ENCODE measurements at regions not wholly inside any gene's neighbourhood (a gene's known extent, or its start where the extent isn't known, plus 50 kb on each side); places are given as distances from the start of the nearest gene placed in this dataset.

DNA sequence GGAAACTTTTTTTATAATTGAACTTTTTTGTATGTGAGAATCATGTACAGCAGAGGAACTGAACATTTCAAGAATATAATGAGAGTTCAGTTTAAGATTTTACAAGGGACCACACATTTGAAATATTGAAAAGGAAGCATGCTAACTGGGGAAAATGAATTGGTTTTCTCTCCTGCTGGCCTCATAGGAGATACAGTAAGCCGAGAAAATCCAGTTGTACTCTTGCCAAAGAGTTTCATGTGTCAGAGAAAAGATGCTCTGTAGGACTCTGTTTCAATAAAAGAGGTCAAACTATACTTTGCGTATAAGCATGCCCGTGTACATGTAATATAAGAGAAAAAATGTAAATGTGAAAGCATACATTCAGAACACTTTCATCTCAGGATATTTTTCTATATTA lies 393.5 kb upstream of the NRSN1 start:
- no CpG with 5 or more reads among the region's 3 CpGs for WGBS (ENCODE audit: extremely low coverage, insufficient read length, low lambda C conversion rate)
- no peaks in the 10 kb centered on the region for H3K9me3 Mint-ChIP-seq
- H2BK12ac ChIP-seq (ENCODE audit: insufficient read length, low read depth, low read length) = no peak overlapping the region

More for the DNA sequence above, 393.5 kb upstream of the NRSN1 start:
- Histone ChIP-seq H4K20me1 (ENCODE audit: control insufficient read depth, insufficient read depth, insufficient read length) (no peaks in the 10 kb centered on the region), H3K56ac (ENCODE audit: insufficient read length, low read depth, low read length) (no peak overlapping the region), H3K4ac (ENCODE audit: low read depth, low read length) (no peak overlapping the region), H3K4me2 (ENCODE audit: insufficient read depth, insufficient read length, low read length) (no peak overlapping the region), H2BK20ac (ENCODE audit: low read depth, low read length, poor library complexity, severe bottlenecking) (no peak overlapping the region), H3K9ac (ENCODE audit: extremely low read depth, insufficient read length, low read length) (no peak overlapping the region), H3K23ac (ENCODE audit: insufficient read length, low read depth, low read length) (no peak overlapping the region), H4K8ac (replicated peaks; ENCODE audit: insufficient read length, low read depth, low read length) (no peak overlapping the region), H3K79me2 (ENCODE audit: insufficient read depth, low read length) (no peaks in the 10 kb centered on the region), H3K4me1 (ENCODE audit: insufficient read depth, low read length) (no peaks in the 10 kb centered on the region), H3K23me2 (ENCODE audit: insufficient read length, low read depth, low read length, poor library complexity, severe bottlenecking) (no peaks in the 10 kb centered on the region), H4K91ac (ENCODE audit: insufficient read length, low read depth, low read length) (no peak overlapping the region), H3K27me3 (ENCODE audit: insufficient read depth, low read length) (no peaks in the 10 kb centered on the region), H2BK120ac (ENCODE audit: low read depth, low read length, poor library complexity, severe bottlenecking) (no peak overlapping the region), H3K79me1 (ENCODE audit: insufficient read depth, low read depth, low read length, poor library complexity, severe bottlenecking) (no peaks in the 10 kb centered on the region), H3K9me3 (ENCODE audit: control insufficient read depth, low read depth, low read length) (no peaks in the 10 kb centered on the region), H3T11ph (ENCODE audit: low read length) (no peak overlapping the region), H2BK5ac (ENCODE audit: insufficient read length, low read length) (no peak overlapping the region), H4K5ac (ENCODE audit: insufficient read length, low read depth, low read length) (no peak overlapping the region), H2AFZ (ENCODE audit: low read length) (no peak overlapping the region), H2AK5ac (ENCODE audit: insufficient read length, low read length) (no peak overlapping the region), H3K18ac (ENCODE audit: insufficient read length, low read depth, low read length) (no peak overlapping the region), H2BK15ac (ENCODE audit: low read depth, low read length) (no peak overlapping the region), H3K27ac (ENCODE audit: insufficient read length, low read depth, low read length) (no peak overlapping the region), H3K14ac (ENCODE audit: insufficient read depth, low read length) (no peak overlapping the region)
- no peak for DNase-seq
- H3K36me3 Mint-ChIP-seq (ENCODE audit: insufficient read depth in 1 of 3, low read depth in 3 of 3) = no peaks in the 10 kb centered on the region
- no peak overlapping the region for H3K4me3 Mint-ChIP-seq
- no peak overlapping the region for H3K27ac Mint-ChIP-seq
- H3K4me1 Mint-ChIP-seq = no peaks in the 10 kb centered on the region
- TF ChIP-seq, protein P1, sequence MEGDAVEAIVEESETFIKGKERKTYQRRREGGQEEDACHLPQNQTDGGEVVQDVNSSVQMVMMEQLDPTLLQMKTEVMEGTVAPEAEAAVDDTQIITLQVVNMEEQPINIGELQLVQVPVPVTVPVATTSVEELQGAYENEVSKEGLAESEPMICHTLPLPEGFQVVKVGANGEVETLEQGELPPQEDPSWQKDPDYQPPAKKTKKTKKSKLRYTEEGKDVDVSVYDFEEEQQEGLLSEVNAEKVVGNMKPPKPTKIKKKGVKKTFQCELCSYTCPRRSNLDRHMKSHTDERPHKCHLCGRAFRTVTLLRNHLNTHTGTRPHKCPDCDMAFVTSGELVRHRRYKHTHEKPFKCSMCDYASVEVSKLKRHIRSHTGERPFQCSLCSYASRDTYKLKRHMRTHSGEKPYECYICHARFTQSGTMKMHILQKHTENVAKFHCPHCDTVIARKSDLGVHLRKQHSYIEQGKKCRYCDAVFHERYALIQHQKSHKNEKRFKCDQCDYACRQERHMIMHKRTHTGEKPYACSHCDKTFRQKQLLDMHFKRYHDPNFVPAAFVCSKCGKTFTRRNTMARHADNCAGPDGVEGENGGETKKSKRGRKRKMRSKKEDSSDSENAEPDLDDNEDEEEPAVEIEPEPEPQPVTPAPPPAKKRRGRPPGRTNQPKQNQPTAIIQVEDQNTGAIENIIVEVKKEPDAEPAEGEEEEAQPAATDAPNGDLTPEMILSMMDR (conservative IDR thresholded peaks at IDR 0.05) = no peak
- no peaks in the 10 kb centered on the region; the same call in 1 of the 2 replicates for H3K27me3 Mint-ChIP-seq (ENCODE audit: low read depth)
